Sigmoid colon (tissue), 4 donors: ENCODE measurements at regions not wholly inside any gene's neighbourhood (a gene's known extent, or its start where the extent isn't known, plus 50 kb on each side); places are given as distances from the start of the nearest gene placed in this dataset.

Source experiments
- EP300 ChIP-seq, 4 donors: sonication (generic); formaldehyde crosslinking; IDR thresholded peaks; one replicate each; pipeline ENCODE4 v1.6.1; 2017; ENCODE audit warnings: antibody characterized with exemption in 4 of 4
- POLR2A ChIP-seq, 2 donors: fragments of 450-650 bp; IDR thresholded peaks; one replicate each; pipeline ENCODE4 v1.6.1; 2016; ENCODE audit warnings: antibody characterized with exemption in 2 of 2, mild to moderate bottlenecking in 2 of 2, moderate library complexity in 2 of 2
- POLR2AphosphoS5 ChIP-seq, 4 donors: sonication (generic); formaldehyde crosslinking; IDR thresholded peaks; one replicate each; pipeline ENCODE4 v1.6.1; 2017; ENCODE audit warnings: antibody characterized with exemption in 4 of 4
- TF ChIP-seq, protein P1 (sequence below), 4 experiments: fragments of 450-650 bp in 3 of 4; fragments of 200-600 bp in 1 of 4; IDR thresholded peaks; one replicate each; pipeline ENCODE4 v1.5.1; 2016 to 2019; ENCODE audit warnings: antibody characterized with exemption in 4 of 4, mild to moderate bottlenecking in 3 of 4, moderate library complexity in 2 of 4

DNA sequence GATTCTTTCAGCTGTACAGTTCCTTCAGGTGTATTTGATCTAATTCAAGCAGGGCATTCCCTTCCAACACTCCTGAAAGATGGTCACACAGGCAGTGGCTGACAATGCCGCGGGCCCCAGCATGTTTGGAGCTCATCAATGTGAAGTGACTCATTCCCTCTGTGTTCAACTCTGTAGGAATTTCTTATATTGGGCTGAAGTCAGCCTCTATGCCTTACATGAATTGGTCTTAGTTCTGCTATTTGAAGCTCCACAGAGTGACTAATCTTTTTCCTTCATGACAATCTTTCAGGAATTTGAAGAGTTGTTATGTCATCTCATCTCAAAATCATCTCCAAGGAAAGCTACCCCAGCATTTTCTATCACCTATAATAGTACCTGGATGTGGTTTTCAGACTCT is 142.5 kb upstream of the C2CD4B start:
- TF ChIP-seq, protein P1, sequence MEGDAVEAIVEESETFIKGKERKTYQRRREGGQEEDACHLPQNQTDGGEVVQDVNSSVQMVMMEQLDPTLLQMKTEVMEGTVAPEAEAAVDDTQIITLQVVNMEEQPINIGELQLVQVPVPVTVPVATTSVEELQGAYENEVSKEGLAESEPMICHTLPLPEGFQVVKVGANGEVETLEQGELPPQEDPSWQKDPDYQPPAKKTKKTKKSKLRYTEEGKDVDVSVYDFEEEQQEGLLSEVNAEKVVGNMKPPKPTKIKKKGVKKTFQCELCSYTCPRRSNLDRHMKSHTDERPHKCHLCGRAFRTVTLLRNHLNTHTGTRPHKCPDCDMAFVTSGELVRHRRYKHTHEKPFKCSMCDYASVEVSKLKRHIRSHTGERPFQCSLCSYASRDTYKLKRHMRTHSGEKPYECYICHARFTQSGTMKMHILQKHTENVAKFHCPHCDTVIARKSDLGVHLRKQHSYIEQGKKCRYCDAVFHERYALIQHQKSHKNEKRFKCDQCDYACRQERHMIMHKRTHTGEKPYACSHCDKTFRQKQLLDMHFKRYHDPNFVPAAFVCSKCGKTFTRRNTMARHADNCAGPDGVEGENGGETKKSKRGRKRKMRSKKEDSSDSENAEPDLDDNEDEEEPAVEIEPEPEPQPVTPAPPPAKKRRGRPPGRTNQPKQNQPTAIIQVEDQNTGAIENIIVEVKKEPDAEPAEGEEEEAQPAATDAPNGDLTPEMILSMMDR (IDR thresholded peaks at IDR 0.05), result no peak
- TF ChIP-seq POLR2A (IDR thresholded peaks at IDR 0.05) (no peak), POLR2AphosphoS5 (IDR thresholded peaks at IDR 0.05) (no peak), EP300 (IDR thresholded peaks at IDR 0.05) (no peak)
